NCI-H1105 treated with DMSO at 0.1 percent for 48 hours (cell line): ENCODE measurements at regions not wholly inside any gene's neighbourhood (a gene's known extent, or its start where the extent isn't known, plus 50 kb on each side); places are given as distances from the start of the nearest gene placed in this dataset.
"Not testable (repeated sequence)": the region's sequence is repeated elsewhere in the genome, so short reads cannot be mapped to it uniquely, and the experiment has no call there.

ENCODE experiments used
- DNase-seq: peaks from one replicate; lab custom pipeline; 2025; lab: John Stamatoyannopoulos, UW

DNA sequence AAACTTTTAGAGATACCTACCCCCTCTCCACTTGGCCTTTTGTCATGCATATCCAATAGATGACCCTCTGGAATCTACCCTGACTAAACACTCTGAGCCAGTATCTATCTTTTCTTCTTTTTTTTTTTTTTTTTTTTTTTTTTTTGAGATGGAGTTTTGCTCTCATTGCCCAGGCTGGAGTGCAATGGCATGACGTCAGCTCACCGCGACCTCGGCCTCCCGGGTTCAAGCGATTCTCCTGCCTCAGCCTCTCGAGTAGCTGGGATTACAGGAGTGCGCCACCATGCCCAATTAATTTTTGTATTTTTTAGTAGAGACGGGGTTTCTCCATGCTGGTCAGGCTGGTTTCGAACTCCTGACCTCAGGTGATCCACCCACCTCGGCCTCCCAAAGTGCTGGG, 50.8 kb upstream of the GRIN2B start:
- not testable (repeated sequence) for DNase-seq

DNA sequence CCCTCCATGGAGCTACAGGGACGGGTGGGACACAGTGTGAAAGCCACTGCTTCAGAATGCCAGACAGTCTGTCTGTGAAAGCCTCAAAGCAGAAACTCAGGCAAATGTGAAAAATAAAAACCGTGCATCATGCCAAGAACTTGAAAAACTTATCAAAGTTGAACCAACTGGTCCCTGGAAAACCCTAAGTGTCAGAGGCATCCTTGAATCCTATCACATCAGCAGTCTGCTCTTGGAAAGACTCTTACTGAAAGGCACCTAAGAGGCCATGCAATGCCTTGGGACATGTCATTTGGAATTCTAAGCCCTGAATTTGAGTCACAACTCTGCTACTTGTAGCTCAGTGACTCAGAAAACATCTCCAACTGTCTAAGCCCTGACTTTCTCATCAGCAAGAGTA, 62.4 kb upstream of the GRIN2B start:
- DNase-seq, result no peak

DNA sequence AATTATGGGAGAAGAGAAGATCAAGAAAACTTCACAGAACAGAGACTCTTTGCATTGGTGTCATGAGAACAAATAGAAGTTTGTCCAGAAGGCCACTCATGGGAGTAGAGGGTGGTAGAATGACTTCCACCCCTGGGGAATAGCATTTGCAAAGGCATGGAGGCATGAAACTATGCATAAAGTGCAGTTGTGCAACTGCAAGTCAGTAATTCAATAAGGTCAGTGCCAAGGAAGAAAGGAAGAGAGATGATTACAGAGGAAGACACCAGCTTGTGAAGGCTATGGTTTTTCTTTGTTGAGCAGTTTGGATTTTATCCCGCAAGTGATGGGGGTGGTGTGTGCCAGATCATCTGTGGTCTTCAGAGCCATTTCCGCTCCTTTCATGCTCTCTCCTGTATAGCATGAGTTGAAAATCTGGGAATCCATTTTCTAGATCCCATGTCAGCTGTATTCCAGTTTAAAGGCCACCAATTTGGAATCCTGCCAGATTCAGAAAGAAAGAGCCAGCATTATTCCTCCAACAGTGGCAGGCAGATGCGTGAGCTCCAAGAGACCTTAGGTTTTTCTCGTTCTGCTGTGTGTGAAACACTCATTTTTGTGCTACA, 67.6 kb upstream of the GRIN2B start:
- DNase-seq, result no peak

DNA sequence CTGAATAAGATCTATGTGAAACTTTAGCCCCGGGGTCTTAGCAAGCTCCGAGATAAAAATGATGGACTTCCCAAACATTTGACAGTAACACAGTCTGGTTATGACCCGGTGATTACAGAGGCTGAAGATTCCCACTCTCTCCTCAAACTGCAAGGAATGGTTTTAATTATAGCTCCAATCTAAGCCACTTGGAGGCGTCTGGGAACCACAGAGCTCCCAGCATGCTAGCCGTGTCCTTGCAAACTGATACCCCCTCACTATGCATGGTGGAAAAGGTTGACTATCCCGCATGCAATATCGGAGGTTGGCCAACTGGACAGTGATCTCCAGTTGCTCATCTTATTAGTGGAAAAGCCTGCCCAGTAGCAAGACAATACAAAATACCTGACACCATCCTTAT, 76.5 kb upstream of the GRIN2B start:
- no peak for DNase-seq

DNA sequence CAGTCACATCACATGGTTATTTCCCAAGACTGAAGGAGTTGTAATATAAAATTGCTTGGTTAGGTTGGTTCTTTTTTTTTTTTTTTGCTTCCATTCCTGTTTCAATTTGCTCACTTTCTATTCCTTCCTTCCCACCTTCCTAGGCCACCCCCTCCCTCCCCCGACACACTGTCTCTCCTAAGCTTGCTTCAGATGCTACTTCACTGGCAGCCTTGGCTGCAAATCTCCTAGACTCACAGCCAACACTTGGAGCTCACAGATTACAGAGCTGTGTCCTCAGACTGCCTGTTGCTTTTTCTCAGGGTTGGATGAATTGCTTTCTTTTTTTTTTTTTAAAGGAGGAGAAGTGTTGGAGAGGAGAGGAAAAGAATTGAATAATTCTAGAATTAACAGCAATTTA, 77.3 kb upstream of the GRIN2B start:
- no peak for DNase-seq

DNA sequence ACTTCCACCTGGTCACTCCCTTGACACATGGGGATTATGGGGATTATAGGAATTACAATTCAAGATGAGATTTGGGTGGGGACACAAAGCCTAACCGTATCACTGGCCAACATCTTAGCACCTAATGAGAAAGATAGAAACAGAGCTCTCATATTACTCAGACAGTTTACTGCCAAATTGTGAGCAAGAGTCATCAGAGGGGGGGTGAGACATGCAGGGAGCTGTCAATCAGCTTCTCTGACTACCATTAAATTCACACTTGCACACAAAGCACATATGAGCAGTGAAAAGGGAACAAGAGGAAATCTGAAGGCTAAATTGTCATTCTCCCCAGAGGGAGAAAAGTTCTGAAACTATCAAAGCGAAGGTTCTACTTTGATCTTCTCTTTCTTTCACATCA, 78.1 kb upstream of the GRIN2B start:
- no peak for DNase-seq

DNA sequence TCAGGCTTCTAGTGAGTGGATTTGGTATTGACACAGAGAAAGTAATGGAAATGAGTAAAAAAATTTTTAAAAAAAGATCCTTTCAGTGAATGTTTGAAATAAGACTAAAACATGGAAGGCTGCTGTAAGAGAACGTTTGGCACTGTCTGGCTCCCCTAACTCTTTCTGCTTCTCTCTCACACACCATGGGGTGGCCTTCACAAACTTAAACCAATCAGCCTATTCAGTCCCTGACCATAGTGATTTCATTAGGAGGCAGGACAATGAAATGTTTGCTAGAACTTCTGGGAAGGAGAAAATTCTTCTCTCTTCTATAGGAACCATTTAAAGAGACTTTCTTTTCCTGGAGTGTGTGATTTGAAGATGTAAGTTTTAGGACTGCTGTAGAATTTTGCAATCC, 84.2 kb upstream of the GRIN2B start:
- DNase-seq, result no peak

DNA sequence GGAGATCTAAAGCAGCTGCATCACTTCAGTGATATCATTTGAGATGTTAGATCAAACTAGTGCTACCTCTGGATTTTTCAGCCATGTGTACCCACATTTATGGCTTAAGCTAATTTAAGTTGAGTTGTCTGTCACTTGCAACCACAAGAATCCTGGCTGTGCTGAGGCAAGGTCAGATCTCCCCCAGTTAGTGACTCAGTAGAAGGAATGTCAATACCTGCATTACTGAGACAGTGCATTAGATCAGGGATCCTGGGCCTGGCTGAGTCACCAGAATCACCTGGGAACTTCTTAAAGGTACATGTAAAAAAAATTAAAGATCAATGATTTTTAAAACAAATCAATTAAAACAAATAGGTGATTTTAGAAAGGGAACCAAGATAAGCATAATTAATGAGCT, 84.6 kb upstream of the GRIN2B start:
- no peak for DNase-seq

DNA sequence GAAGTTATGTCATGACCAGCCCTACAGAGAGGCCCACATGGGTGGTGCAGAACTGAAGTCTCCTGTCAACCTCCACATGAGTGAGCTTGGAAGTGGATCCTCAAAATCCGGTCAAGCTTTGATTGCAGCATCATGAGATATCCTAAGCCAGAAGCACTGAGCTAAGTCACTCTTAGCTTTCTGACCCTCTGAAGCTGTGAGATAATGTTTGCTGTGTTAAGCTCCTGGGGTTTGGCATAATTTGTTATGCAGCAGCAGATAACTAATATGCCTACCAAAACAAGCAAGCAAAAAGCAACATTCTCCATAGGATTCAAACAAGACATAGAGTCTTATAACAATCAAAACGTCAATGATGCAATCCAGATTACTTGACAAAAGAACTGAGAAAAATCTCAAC, 87.6 kb upstream of the GRIN2B start:
- DNase-seq, result no peak

DNA sequence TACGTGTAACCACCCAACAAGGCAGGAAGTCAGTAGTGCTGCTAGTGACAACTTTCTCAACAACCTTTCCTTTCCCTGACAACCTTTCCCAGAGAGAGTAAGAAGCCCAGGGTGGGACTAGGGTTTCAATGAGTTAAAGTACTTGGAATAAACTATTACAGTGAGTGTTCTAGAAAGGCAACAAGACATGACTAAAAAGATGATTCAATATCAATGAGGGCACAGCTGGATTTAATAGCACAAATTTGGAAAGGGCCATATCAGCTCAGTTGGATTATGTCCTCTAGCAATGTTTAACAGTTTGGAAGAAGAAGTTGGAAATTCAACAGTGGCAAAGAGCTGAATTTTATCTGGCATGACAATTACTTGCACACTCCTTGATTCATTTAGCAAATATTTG, 90.4 kb upstream of the GRIN2B start:
- no peak for DNase-seq

DNA sequence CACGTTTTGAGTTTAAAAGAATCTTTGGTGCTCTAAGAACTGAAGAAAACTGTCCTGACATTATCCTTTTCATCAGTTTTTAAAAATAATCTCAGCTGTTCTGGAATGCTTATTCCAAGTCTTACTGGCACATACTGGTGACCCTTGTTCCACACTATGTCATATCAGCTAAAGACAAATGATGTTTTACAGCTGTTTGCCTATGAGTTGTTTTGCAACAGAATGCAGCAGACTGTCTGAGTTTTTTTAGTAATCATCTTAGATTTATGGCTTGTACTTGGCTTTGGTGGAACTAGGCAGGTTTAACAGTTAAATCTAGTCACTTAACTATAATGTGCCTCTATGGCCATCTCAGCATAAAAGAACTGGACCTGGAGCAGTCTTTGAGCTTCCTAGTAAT, 91.6 kb upstream of the GRIN2B start:
- no peak for DNase-seq

DNA sequence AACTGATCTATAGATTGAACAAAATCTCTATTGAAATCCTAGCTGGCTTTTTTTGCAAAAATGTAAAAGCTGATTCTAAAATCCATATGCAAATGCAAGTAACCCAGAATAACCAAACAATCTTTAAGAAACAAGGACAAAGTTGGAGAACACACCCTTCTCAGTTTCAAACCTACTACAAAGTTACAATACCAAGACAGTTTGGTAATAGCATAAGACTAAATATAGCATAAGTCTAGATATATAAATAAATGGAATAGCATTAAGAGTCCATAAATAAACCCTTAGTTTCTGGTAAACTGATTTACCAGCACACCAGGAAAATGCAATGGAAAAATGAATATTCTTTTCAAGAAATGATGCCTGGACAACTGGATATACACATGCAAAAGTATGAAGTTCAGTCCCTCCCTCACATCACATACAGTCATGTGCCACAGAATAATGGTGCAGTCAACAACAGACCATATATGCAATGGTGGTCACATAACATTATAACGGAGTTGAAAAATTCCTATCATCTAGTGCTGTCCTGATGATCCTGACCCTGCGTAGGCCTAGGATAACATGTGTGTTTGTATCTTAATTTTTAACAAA, 94.5 kb upstream of the GRIN2B start:
- DNase-seq, result no peak

DNA sequence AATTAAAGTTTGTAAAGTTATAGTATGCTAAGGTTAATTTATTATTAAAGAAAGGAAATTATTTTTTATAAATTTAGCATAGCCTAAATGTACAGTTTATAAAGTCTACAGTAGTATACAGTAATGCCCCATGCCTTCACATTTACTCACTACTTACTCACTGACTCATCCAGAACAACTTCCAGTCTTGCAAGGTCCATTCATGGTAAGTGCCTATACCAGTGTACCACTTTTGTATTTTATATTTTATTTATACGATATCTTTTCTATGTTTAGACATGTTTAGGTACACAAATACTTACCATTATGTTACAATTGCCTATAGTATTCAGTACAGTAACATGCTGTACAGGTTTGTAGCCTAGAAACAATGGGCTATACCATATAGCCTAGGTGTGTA, 95.1 kb upstream of the GRIN2B start:
- no peak for DNase-seq

DNA sequence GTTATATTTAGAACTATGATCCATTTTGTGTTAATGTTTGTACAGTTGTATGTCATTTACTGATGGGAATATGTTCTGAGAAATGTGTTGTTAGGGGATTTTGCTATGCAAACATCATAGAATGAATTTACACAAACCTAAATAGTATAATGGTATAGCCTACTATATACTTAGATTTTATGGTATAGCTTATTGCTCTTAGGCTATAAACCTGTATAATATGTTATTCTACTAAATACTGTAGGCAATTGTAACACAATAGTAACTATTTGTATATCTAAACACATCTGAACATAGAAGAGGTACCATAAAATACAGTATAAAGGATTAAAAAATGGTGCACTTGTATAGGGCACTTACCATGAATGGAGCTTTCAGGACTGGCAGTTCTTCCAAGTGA, 105.4 kb upstream of the GRIN2B start:
- DNase-seq, result no peak

DNA sequence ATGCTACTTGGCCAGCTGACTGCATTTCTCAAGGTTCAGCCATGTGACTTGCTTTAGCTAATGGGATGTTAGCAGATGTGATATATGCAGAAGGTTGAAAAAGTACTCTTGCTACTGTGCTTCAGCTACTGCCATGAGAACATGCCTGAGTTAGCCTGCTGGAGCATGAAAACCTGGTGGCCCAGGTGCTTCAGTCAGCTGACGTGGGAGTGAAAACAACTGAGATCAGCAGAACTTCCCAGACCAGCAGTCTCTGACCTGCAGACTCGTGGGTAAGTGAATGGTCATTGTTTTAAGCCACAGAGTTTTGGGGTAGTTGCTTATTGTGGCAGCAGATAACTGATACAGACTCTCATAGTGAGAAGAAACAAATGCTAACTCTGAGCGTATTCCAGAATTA, 118.6 kb upstream of the GRIN2B start:
- DNase-seq, result no peak

DNA sequence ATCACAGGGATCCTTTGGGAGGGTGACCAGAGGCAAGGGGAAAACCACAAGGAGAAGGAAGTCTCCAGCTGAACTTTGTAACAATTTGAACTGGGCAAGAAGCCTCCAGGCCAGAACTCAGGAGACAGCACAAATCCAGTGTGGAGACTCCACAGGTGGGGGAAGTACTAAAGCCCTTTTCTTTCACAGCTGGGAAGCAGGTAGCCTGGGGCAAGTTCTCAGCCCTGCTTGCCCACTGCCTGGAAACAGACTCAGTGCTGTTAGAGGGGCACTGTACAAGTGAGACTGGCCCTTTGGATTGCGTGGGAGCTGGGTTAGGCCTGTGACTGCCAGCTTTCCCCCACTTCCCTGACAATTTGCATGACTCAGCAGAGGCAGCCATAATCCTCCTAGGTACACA, 120.2 kb upstream of the GRIN2B start:
- not testable (repeated sequence) for DNase-seq

DNA sequence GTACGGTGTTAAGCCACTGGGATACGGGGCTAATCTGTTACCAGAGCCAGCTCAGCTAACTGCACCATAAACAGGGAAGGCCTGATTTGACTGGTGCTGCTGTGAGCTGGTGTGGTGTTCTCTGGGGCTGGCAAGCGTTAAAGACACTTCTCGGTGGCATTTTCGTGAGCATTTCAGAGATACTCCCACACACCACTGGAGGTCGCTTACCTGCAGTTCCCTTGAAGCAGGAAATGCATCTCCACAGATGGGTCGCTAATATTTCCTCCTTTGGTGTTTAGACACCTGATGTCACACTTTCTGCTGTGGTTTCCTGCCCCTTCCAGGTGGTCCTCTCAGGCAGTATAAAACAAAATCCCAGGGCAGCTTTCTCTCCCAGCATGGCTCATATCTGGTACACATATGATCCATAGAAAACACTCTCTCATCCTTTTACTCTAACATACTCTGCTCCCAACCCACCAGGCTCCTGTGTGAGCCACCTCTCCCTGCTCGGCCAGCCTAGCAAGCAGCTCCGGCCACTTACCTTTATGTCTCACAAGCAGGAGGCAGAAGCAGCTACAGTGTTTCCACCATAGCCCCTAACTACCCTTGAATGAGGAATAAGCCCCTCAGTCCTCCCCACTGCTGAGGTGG, 129.9 kb upstream of the GRIN2B start:
- no peak for DNase-seq

DNA sequence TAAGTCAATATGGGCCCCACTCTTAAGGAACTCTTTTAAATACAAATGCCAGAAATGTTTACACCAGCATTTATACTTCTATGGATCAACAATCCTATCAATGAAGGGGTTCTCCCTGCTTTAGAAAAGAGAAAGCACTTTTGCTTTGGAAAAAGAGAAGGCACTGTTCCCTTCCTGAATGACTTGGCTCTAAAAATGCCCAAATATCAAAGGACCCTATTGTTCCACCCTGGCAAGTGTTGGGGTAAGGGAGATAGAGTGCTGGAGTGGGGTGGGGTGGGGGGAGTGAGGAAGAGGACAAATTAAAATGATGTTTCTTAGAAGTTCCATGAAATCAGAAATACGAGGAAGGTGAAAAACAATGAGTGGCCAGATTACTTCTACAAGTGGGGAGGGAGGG, 131.6 kb upstream of the GRIN2B start:
- DNase-seq, result no peak

DNA sequence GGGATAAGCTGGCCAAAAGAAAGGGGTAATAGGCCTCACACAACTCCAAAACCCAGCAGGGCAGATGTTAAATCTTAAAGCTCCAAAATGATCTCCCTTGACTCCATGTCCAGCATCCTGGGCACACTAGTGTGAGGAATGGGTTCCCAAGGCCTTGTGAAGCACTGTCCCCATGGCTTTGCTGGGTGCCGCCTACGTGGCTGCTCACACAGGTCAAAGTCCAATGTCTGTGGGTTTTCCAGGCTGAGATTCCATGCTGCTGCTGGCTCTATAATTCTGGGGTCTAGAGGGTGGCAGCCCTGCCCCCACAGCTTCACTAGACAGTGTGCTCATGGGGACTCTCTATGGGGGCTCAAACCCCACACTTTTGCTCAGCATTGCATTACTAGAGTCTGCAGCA, 145.3 kb upstream of the GRIN2B start:
- DNase-seq, result no peak

DNA sequence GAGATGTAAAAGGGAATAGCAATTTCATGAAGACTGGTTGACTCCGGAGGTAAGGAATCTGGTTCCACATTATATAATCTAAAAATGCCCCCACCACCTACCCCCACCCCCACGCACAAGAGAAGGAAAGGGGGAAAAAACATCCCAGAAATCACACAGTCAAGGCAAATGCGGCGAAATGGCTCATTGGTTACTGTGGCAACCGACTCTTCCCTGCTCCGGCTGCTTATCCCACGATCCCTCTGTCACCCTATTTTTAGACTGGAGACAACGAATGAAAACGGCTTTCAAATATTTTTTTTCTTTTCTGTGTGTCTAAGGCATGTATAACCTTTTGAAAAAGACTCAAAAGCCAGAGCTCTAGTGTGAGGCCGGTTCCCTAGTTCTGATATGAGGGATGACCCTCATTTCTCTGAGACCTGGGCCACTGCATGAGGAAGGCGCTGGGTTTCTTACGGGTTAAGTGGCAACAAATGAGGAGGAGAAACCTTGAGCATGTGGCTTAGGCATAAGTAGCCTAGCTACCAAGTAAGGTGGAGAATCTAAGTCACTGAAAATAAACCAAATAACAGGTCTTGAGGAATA, 148.3 kb upstream of the GRIN2B start:
- DNase-seq, result no peak

DNA sequence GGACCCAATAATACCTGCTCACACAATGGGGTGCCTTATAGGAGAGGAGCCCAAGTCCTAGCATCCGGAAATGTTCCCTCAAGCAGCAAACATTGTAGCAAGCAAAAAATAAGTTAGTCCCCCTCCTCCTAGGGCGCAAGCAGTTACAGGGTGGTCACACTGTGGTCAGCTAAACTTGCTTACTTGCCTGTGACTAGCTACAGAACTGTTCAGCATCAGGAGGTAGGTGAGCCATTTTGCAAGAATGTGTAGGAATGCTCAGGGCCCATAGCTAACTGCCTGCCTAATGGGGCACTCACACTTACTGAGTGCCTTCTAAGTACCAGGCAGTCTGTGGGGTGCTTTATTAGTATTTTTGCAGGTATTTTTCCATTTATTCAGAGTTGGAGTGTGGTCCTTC, 154.6 kb upstream of the GRIN2B start:
- DNase-seq, result no peak

DNA sequence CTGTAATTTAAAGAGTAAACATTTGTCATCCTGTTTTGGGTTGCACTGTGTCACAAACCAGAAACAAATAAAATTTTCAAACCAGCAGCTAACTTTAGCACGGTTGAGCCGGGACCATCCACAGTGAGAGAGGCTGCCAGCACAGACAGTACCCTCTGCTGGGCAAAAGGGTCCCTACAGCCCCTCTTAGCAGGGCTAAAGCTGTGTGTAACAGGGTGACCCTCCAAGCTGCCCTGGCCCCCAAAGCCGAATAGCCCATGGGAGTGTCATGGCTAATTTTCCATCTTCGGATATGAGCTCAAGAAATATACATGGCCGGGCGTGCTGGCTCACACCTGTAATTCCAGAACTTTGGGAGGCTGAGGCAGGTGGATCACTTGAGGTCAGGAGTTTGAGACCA, 157.1 kb upstream of the GRIN2B start:
- DNase-seq, result no peak

DNA sequence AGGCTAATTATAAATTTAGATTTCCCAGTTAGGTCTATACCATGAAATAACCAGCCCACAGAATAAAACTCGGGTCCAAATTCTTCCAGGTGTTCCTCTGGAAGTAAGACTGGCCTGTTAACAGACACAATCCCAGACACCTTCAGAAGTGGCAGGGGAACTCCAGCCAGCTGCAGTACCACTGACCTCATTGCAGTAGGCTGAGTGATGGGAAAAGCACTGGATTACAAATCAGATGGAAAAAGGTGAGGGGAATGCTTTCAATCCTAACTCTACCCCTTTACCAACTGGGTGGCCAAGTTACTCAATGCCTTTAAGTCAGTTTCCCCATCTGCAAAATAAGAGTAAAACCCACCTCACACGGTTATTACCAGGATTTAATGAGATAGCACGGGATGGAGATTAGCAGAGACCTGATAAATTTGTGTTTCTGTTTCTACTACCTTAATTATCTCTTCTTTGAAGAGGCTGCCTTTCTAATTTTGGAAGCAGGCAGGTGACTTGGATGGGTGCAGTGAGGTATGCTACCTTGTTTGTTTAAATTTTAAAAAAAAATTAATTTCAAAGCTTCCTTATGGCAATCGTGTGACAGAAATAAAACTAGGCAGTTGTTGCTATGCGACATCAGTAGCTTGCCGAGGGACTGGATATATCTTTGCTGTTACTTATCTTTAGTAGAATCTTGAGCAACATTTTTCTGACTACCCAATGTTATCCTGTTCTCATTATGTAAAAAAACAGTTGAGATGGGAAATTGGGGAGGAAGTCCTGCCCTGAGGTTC, 167.3 kb upstream of the GRIN2B start:
- DNase-seq, result no peak
